ENCODE measurements at regions not wholly inside any gene's neighbourhood (a gene's known extent, or its start where the extent isn't known, plus 50 kb on each side); places are given as distances from the start of the nearest gene placed in this dataset.

DNA sequence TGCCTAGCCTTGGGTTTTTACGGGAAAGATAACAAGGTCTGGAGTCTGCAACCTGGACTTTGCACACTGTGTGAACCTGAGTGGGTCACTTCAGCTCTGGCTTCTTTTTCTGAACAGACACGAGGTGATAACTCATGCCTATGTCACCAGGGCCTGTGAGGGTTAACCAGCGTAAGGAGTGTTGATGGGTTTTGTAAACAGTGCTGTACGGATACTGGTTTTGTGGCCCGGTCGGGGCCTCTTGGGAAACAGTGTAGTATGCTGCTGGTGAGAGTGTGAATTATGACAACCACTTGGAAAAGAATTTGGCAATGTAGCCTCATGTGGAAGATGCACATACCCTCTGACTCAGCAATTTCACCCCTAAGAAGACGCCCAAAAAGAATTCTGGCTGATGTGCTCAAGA, 266.8 kb downstream of the MN1 start:
- no peak for DNase-seq (ENCODE audit: extremely low read depth, low read depth, low spot score)

DNA sequence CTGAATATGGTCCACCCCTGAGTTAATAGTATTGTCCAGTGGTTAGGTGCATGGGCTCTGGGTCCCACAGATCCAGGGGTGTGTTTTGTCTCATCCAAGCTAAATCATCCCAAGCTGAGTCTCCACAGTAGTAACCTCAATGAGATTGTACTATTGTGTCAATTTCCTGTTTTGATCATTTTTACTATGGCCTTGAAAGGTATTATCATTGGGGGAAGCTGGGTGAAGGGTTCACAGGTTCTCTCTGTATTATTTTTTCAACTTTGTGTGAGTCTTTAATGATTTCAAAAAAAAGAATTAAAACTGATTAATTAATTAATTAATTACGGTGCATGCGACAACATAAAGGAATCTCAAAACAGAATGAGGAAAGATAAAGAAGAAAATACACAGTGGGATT, 266.1 kb downstream of the MN1 start:
- no peak for DNase-seq (ENCODE audit: extremely low read depth, low read depth, low spot score)

DNA sequence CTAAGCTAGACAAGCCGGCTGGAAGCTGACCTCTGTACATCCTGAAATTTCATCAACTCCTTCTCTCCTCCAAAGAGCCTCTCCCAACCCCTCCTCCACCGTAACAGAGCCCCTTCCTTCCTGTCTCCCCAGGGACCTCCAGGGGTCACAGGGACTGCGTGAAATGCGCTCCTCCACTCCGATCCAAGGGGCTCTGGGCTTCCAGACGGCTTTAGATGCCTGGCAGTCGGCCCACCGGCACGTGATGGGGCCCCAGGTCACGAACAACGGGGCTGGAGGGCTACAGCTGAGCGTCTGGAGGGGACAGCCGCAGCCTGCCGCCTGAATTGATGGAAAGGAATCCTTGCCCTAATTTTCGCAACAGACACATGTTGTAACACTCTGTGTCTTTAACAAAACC, 264.1 kb downstream of the MN1 start:
- no peak for DNase-seq (ENCODE audit: extremely low read depth, low read depth, low spot score)

GRCh38 chr22:27538666-27539065, 262.9 kb downstream of the MN1 start:
- no peak for DNase-seq (ENCODE audit: extremely low read depth, low read depth, low spot score)

GRCh38 chr22:27540247-27540646, 261.3 kb downstream of the MN1 start:
- DNase-seq (ENCODE audit: extremely low read depth, low read depth, low spot score), result no peak

- no peak for DNase-seq (ENCODE audit: extremely low read depth, low read depth, low spot score)
Observed at GRCh38 chr22:27540656-27541396, 260.7 kb downstream of the MN1 start.

DNA sequence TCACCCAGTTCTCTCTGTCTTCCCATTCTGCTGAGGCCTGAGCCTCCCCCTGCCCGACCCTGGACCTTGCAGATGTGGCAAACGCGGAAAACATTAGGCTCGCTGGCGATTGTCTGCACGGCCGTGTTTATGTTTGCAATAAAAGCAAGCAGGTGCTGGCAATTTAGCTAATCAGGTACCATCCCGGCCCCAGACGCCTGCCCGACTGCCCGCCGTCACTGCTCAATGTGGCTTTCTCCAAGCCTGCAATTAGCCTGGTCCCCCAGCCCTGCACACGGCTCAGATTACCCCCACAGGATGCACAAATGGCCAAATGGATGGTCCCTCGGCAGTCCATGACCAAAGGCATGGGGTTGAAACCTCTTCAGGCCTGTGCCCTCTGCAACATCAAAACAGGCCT, 259.7 kb downstream of the MN1 start:
- no peak for DNase-seq (ENCODE audit: extremely low read depth, low read depth, low spot score)

- DNase-seq (ENCODE audit: extremely low read depth, low read depth, low spot score), result no peak
Observed at GRCh38 chr22:27542602-27543001, 259.0 kb downstream of the MN1 start.

GRCh38 chr22:27543460-27543859, 258.1 kb downstream of the MN1 start:
- no peak for DNase-seq (ENCODE audit: extremely low read depth, low read depth, low spot score)

DNA sequence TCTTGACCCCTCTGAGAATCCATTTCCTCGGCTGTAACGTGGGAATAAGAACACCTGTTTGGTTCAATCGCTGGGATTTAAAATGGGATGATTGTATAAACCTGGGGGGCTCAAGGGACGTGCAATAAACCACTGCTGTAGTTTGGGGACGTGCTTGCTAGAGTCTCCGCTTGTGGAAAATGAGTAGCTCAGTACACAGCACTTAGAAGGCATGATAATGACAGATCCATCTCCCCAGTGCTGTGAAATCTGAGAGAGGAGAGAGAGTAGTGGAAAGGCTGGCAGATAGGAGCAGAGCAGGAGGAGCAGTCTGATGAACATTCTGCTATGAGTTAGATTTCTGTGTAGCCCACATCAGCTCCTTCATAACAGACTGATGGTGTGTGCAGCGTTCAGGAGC, 256.5 kb downstream of the MN1 start:
- DNase-seq (ENCODE audit: extremely low read depth, low read depth, low spot score), result no peak

DNA sequence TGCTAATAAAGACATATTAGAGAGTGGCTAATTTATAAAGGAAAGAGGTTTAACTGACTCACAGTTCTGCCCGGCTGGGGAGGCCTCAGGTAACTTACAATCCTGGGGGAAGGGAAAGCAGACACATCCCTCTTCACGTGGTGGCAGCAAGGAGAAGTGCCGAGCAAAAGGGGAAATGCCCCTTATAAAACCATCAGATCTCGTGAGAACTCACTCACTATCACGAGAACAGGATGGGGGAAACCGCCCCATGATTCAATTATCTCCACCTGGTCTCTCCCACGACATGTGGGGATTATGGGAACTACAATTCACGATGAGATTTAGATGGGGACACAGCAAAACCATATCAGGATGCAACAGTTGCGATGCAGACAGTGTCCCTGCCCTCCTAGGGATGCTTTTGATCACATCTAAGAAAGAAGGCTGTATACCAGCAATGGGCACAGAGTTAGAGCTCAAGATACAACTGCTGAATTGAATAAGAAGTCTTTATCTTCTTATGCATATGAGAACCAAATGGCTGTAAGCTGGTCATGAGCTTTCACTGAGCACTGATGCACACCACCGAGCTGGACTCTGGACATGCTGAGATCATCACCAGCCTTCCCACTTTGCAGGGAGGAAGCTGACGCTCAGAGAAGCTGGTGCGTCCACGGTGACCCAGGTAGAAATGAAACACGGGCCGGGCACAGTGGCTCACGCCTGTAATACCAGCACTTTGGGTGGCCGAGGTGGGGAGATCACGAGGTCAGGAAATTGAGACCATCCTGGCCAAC, 255.2 kb downstream of the MN1 start:
- DNase-seq (ENCODE audit: extremely low read depth, low read depth, low spot score), result no peak

DNA sequence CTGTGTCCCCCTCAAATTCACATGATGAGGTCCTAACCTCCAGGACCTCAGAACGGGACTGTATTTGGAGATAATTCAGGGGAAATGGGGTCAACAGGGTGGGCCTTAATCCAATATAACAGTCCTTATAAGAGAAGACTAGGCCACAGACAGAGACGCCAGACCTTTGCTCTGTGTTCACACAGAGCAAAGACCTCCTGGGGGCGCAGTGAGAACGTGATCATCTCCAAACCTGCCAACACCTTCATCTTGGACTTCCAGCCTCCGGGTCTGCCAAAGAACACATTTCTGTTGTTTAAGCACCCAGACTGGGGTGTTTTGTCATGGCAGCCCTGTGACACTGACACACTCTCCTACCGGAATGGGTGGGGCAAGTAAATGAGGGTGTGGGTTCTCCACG, 250.2 kb downstream of the MN1 start:
- DNase-seq (ENCODE audit: extremely low read depth, low read depth, low spot score), result no peak

DNA sequence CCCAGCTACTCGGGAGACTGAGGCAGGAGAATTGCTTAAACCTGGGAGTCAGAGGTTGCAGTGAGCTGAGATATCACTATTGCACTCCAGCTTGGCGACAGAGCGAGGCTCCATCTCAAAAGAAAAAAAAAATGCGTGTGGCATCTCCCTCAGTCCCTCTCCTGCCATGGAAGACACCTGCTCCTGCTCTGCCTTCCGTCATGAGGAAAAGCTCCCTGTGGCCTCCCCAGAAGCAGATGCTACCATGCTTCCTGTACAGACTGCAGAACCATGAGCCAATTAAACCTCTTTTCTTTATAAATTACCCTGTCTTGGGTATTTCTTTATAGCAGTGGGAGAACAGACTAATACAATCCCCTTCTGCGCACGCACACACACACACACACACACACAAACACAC, 249.4 kb downstream of the MN1 start:
- DNase-seq (ENCODE audit: extremely low read depth, low read depth, low spot score), result no peak

GRCh38 chr22:27552863-27553262, 248.7 kb downstream of the MN1 start:
- no peak for DNase-seq (ENCODE audit: extremely low read depth, low read depth, low spot score)

GRCh38 chr22:27554106-27554811, 247.3 kb downstream of the MN1 start:
- no peak for DNase-seq (ENCODE audit: extremely low read depth, low read depth, low spot score)

DNA sequence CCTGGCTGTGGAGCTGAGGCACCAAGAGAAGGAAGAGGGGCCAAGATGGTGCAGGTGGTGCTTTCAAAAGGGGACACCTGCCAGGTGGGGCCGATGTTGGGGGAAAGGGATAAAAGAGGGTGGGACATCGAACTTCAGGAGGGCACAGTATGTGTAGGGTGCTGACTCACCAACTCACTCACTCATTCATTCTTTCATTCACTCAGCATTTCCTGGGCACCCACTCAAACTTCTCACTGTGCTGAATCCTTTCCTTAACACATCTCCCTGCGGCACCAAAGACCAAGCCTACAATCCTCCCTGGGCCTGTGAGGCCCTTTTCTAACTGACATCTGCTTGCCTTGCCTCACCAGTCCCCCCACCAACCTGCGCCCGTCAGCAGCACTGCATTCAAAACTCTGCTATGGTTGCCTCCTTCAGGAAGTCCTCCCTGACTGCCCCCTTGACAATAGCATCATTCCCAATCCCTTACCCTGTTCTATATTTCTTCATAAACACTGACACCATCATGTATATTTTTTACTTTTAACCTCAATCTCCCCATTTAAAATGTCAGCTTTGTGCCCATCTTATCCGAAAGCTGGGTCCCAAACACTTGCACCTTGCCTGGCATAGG, 246.6 kb downstream of the MN1 start:
- no peak for DNase-seq (ENCODE audit: extremely low read depth, low read depth, low spot score)

DNA sequence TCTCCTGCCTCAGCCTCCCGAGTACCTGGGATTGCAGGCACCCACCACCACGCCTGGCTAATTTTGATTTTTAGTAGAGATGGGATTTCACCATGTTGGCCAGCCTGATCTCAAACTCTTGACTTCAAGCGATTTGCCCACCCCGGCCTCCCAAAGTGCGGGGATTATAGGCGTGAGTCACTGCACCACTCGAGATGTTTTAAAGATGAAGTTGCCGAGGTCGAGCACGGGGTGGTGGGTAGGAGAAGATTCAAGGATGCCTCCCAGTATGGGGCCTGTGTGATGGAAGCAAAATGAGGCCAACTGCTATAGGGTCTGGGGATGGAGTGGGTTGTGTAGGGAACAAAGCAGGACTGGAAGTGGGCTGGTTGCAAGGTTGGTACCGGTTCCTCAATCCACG, 245.2 kb downstream of the MN1 start:
- DNase-seq (ENCODE audit: extremely low read depth, low read depth, low spot score), result no peak

DNA sequence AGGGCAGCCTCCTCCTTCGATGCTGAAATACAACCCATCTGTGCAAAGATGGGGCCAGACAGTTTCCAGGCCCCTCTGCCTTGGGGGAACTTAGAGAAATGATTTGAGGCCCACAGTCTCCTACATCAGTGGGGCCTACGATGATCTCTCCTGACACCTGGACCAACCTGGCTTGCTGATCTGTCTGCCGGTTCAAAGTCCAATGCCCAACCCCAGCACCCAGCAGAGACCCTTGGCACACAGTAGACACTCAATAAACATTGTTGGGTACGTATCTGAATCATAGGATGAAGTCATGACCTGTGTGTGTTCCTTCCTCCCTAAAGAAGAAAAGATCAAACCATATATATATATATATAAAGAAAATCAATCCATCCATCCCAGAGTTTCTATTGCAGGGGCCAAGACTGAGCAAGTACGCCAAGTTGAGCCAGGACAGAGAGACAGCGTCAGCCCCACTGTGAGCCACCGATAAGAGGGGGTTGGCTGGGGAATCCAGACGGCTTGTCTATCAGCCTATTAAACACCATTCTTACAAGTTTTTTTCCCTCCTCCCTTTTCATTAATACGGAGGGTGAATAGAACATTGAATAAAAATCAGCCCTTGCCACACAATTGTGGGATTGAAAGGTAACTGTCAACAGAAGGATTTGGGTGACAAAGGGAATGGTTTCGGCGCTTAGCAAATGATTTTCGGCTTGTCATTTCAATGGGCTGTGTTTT, 244.1 kb downstream of the MN1 start:
- DNase-seq (ENCODE audit: extremely low read depth, low read depth, low spot score), result no peak

DNA sequence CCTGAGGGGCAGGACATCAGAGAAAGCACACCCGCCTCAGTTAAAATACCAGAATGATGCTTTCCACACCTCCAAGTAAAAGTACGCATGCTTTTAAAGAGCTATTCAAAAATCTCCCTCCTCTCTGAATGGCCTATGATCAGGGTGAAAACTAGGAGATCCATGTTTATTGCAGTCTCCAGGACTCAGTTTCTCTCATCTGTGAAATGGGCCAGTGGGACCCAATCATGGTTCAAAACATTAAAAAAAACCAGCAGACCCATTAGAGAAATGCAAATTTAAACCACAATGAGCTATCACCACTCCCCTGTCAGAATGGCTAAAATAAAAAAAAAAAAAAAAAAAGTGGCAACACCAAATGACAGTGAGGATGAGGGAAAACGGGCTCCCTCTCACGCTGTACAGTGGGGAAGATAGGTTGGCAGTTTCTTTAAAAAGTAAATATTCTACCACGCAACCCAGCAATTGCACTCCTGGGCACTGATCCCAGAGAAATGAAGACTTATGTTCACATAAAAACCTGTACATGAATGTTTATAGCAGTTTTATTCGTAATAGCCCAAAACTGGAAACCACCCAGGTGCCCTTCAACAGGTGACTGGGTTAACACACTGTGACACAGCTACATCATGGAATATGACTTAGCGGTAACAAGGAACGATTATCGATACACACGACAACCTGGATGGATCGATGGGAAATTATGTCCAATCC, 242.7 kb downstream of the MN1 start:
- DNase-seq (ENCODE audit: extremely low read depth, low read depth, low spot score), result no peak

- DNase-seq (ENCODE audit: extremely low read depth, low read depth, low spot score), result no peak
Observed at GRCh38 chr22:27560781-27561180, 240.8 kb downstream of the MN1 start.

Data from glomerular endothelial cell (primary cell).